ENCODE measurements at regions not wholly inside any gene's neighbourhood (a gene's known extent, or its start where the extent isn't known, plus 50 kb on each side); places are given as distances from the start of the nearest gene placed in this dataset.

DNA sequence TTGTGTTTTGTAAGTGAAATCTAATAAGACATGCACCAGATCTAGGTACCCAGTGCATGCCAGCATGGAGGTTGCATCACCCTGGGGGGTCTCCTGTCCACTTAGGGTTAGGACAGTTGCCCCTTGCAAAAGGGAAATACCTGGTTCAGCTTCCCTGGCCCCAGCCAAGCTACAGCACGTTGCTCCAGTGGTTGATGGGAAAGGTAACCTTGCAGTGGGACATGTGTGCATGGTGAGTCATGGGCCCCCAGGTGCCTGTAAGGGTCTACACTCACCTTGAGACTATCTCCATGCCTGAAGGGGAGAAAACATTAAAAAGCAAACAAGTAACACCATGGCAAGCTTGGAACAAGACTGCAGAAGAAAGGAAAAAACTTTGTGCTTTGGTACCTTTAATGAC, 143.9 kb downstream of the LSM5 start:
- no peak for DNase-seq

DNA sequence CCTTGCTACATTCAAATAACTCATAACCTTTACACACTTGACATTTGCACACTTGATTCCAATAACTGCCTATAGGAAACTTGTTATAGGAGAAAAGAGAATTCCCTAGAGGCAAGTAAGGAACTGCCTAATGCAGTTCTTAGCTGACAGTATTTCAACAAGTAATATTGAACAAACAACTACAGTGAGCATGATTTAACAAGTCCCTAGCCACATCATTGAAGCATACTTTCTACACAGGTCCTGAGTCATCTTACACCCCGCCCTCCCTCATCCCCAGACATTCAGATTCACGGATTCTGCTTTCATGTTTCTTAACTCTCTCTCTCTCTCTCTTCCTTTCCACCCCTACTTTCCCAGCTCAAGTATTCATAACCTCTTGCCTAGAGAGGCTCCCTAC, 153.5 kb downstream of the LSM5 start:
- no peak for DNase-seq

DNA sequence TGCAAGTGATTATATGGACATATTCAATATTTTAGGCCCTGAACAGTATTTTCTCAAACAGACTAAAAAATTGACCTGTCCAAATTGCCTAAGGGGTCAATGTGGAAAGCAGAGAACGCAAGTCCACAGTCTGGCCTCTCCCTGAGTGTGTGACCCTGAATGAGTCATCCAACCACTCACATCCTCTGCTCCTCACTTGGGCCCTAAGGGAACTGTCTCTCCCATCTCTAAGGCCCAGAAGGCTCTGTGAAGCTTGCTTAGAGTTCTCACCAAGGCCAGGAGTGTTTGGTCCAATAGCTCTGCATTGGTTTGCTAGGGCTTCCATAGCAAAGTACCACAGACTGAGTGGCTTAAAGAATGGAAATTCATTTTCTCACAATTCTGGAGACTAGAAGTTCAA, 155.1 kb downstream of the LSM5 start:
- DNase-seq = no peak

DNA sequence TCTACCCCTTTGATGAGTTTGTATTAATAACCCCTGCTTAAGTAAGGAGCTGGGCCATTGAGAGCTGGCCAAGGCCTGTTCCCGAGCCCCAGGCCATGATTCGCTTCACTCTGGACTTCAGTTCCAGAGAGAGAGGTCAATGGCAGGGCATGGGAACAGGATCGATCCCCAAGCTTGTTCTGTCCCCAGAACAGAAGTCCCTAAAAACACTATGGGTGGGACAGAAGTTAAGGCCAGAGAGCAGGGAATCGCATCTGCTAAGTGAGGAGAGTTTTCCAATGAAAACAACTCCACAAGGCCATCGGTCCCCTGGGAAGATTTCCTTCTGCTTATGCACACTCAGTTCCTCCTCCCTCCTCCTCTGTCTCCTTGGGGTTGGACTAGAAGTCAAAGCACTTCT, 159.6 kb downstream of the LSM5 start:
- DNase-seq = no peak

GRCh38 chr7:32326078-32326477, 164.1 kb downstream of the LSM5 start:
- no peak for DNase-seq

GRCh38 chr7:32323712-32324111, 166.5 kb downstream of the LSM5 start:
- no peak for DNase-seq

DNA sequence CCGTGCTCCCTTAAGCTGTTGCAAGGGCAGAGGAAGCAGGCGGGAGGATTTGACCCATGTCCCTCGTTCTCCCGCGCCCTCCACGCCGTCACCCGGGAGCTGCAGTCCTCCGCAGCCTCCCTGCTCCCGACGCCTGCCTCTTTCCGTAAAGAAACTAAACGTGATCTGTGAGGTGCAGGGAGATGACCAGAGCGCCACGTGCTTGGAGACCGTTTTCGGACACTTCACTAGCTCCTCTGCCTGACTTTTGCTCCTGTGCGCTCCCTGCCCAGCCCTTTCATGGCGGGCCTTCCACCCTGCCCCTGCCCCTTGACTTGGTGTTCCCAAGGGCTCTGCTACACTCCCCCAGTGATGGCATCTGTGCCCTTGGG, 171.2 kb downstream of the LSM5 start:
- DNase-seq = no peak

DNA sequence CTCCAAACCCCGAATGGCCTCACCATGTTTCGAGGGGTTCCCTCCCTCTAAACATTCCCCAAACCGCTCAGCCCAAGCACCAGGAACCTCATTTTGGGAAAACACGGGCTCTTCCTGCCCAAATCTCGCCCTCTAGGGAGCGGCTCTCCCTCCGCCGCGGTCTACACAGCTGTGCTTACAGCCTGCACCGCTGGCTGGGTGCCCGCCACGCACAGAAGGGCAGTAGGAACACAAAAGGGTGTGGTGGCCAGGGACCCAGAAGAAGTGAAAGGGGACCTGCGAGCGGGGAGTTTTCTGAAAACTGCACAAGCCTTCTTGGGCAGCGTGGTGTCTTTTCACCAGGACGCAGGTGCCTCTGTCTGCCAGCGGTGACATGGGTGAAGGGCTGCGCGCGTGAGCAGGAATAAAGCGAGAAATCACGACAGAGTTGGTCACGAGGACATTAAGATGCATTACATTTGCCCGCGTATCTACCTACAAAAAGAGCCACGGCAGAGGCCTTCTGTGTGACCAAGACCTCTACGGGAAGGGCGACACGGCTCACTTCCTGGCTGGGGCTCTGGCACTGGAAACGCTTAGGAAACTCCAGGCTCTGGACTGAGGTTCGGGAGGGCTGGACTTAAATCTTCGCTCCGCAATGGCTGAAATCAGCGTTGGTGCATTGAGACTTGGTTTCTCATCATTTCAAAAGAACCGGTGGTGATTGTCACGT, 171.7 kb downstream of the LSM5 start:
- no peak for DNase-seq

DNA sequence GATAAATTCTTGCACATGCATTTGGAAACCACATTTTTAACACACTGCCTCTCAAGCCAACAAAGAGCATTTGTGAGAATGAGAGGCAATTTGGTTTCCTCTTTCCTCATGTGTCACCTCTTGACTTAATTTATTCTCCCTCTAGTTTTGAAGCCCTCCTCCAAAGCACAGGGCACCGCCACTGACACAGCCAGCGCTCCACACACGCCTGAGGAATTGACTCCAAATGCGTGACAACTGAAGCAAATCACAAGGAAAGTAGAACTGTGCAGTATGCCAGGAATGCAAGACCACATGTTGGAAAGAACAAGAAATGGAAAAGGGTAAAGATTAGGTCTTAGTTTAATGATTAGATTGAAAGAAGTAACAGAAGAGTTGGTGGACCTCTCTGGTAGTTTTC, 173.3 kb downstream of the LSM5 start:
- no peak for DNase-seq

DNA sequence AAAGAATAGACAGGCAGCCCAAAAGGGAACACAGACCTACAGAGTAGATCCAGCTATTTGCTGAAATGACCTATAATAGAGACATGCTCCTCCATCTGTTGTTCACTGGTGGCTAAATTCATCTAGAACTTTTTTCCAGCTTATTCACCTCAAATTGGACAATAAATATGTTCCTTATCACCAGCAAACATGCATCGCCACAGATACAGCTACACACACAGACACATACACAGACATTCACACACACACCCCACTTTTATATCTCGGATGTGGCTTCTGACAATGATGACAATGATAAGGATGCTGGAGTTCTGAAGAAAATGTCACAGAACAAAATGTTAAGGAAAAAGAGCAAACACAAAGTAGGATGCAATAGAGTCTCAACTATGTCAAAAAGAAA, 175.4 kb downstream of the LSM5 start:
- no peak for DNase-seq

GRCh38 chr7:32301427-32301826, 188.8 kb downstream of the LSM5 start:
- no peak for DNase-seq

GRCh38 chr7:32299133-32299702, 191.0 kb downstream of the LSM5 start:
- DNase-seq = no peak

DNA sequence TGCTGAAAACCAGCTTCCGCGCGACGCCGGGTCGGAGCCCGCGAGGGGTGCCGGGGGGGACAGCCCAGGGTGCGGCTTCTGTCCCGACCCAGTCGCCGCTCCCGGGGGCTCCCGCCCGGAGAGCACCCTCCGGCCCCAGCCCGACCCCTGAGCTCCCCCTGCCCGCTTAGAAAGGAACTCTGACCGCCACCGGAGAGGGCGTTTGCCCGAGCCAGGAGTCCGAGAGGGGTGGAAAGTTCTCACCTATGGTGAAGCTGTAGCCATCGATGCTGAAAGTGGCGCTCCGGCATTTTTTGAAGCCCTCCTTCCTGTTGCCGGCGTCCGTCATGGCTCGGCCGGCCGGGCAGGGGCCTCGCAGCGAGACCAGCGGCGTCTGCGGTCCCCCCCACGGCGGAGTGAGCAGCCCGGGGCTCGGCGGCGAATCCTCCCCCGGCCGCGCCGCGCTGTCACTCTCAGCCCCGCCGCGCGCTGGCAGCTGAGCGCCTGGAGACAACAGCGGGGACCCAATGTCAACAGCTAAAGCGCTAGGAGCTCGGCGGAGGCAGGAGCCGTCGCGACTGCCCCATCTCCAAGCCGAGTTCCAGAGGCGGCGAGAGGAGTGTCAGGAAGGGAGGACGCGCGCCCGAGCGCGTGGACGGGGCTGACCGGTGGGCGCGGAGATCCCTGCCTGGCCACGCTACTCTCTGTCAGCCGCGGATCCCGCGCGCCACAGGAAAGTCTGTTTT, 191.6 kb downstream of the LSM5 start:
- DNase-seq = no peak

DNA sequence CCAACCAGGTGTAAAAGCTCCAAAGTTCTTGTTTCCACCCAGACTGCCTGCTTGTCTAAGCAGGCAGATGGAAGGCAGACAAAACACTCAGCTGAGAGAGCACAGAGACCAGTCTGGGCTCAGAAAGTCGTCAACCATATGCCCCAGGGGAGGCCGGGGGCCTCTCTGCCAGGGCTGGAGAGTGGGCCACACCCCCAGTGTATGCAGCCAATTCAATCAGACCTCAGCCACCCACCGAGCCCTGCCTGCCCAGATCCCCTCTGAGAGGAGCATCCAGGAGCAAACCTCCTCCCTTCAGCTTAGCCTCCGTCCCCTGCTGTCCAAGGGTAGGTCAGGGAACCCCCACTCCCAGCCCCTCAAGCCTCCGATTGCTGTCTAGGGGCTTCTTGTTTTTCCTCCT, 196.3 kb downstream of the LSM5 start:
- no peak for DNase-seq

GRCh38 chr7:32289651-32290414, 200.3 kb downstream of the LSM5 start:
- no peak for DNase-seq

DNA sequence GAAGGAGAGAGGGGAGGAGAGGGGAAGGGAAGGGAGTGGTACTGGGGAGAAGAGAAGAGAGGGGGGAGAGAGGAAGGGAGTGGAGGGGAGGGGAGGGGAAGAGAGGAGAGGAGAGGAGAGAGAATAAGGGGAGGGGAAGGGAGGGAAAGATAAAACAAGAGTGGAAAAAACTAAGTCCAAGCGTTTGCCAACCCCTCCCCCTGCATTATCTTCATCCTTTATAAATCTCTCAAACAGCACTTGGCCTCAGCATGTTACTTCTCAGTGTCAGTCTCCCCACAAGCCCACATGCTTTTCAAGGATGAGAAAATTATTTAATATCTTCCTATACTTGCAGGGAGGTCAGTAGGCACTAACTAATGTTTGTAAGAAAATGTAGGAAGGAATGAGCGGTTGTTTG, 204.5 kb downstream of the LSM5 start:
- DNase-seq = no peak

GRCh38 chr7:32283546-32283945, 206.6 kb downstream of the LSM5 start:
- no peak for DNase-seq

GRCh38 chr7:32279500-32279899, 209.3 kb upstream of the PDE1C start:
- no peak for DNase-seq

GRCh38 chr7:32275216-32276009, 205.2 kb upstream of the PDE1C start:
- DNase-seq = no peak

DNA sequence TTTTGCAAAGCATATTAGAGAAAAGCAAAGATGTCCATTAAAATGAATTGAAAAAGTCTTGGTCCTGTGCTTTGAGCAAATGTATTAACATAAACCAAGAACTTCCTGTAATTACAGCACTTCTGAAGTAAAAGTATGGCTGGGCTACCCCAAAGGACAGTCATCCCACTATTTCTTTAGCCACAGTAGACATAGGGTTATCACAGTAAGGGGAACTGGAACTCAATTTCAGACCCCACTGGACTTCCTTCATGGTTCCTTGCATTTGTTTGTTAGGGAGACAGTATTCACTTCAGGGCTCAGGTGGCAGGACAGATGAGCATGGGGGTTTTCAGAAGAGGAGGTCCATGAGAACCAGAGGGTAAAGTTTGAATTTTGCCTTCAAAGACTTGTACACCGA, 203.1 kb upstream of the PDE1C start:
- DNase-seq = no peak

GRCh38 chr7:32266932-32267475, 196.8 kb upstream of the PDE1C start:
- no peak for DNase-seq

All from renal pelvis (tissue), 1 donor.